Endothelial cell of umbilical vein (primary cell): ENCODE measurements at regions not wholly inside any gene's neighbourhood (a gene's known extent, or its start where the extent isn't known, plus 50 kb on each side); places are given as distances from the start of the nearest gene placed in this dataset.

ENCODE experiments used
- POLR2A ChIP-seq: IDR thresholded peaks from 2 replicates; pipeline ENCODE4 v1.6.1; 2012; ENCODE audit warnings: low read depth, mild to moderate bottlenecking, control low read depth, low read length
- TF ChIP-seq, protein P1 (sequence below), 2 donors: IDR thresholded peaks; 1 replicate in 1 of 2; 2 replicates in 1 of 2; pipeline ENCODE4 v1.5.1; 2011; ENCODE audit warnings: low read length in 2 of 2, mild to moderate bottlenecking in 2 of 2, moderate library complexity in 2 of 2, control low read depth in 1 of 2, inconsistent platforms in 1 of 2, low read depth in 1 of 2; ENCODE audit not compliant: insufficient read depth in 1 of 2; ENCODE audit errors: extremely low read depth in 1 of 2

DNA sequence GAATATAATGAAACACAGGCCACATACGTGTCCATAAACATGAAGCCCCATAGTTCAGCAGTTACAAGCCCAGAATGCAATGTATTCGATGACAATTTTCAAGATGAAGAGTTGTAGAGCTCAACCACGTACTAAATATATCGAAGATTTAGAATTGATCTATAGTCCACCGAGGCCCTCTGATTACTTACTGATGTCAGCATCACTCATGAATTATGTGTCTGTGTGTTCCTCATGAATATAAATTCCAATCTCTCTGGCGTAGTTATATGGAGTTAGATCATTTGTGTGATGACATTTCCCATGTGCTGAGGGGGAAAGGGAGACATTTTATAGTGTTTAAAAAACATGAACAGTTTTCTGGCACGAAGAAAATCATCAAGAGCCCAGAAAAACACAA, 97.5 kb downstream of the PFDN4 start:
- TF ChIP-seq POLR2A, result no peak
- TF ChIP-seq, protein P1, sequence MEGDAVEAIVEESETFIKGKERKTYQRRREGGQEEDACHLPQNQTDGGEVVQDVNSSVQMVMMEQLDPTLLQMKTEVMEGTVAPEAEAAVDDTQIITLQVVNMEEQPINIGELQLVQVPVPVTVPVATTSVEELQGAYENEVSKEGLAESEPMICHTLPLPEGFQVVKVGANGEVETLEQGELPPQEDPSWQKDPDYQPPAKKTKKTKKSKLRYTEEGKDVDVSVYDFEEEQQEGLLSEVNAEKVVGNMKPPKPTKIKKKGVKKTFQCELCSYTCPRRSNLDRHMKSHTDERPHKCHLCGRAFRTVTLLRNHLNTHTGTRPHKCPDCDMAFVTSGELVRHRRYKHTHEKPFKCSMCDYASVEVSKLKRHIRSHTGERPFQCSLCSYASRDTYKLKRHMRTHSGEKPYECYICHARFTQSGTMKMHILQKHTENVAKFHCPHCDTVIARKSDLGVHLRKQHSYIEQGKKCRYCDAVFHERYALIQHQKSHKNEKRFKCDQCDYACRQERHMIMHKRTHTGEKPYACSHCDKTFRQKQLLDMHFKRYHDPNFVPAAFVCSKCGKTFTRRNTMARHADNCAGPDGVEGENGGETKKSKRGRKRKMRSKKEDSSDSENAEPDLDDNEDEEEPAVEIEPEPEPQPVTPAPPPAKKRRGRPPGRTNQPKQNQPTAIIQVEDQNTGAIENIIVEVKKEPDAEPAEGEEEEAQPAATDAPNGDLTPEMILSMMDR (IDR thresholded peaks at IDR 0.05; ENCODE audit: extremely low read depth in 1 of 2, insufficient read depth in 1 of 2, low read depth in 1 of 2, low read length in 2 of 2), result no peak
